Neural cell (in vitro differentiated cells): ENCODE measurements at regions not wholly inside any gene's neighbourhood (a gene's known extent, or its start where the extent isn't known, plus 50 kb on each side); places are given as distances from the start of the nearest gene placed in this dataset.

ENCODE experiments used
- H2AFZ ChIP-seq: fragments of 200-600, 300-800 bp; sonication (generic), shearing (Covaris generic); 2 replicates; pipeline ENCODE4 v1.6.0; 2014; ENCODE audit warnings: low read depth, mild to moderate bottlenecking, antibody characterized with exemption, low read length, moderate library complexity
- H3F3A ChIP-seq: fragments of 200-600 bp; shearing (Covaris generic); 2 replicates; pipeline ENCODE4 v1.6.1; 2016; ENCODE audit warnings: mild to moderate bottlenecking, moderate library complexity, mixed read lengths, antibody characterized with exemption, low read length; ENCODE audit not compliant: insufficient read depth, poor library complexity, severe bottlenecking
- H3K27ac ChIP-seq: fragments of 200-600, 300-800 bp; sonication (generic), shearing (Covaris generic); 2 replicates; pipeline ENCODE4 v1.5.1; 2014; ENCODE audit warnings: mild to moderate bottlenecking, low read length, moderate library complexity
- H3K27me3 ChIP-seq: fragments of 300-800, 200-600 bp; sonication (generic), shearing (Covaris generic); 2 replicates; pipeline ENCODE4 v1.6.0; 2014; ENCODE audit warnings: mild to moderate bottlenecking, low read depth, low read length, moderate library complexity; ENCODE audit not compliant: insufficient read depth
- H3K36me3 ChIP-seq: fragments of 300-800, 200-600 bp; sonication (generic), shearing (Covaris generic); 2 replicates; pipeline ENCODE4 v1.5.1; 2014; ENCODE audit warnings: mild to moderate bottlenecking, antibody characterized with exemption, low read length, moderate library complexity; ENCODE audit not compliant: insufficient read depth
- H3K4me2 ChIP-seq: fragments of 300-800, 200-600 bp; sonication (generic), shearing (Covaris generic); 2 replicates; pipeline ENCODE4 v1.6.0; 2014; ENCODE audit warnings: mild to moderate bottlenecking, low read length
- H3K4me3 ChIP-seq: fragments of 300-800, 200-600 bp; sonication (generic), shearing (Covaris generic); 2 replicates; pipeline ENCODE4 v1.5.1; 2014; ENCODE audit warnings: mild to moderate bottlenecking, low read length, moderate library complexity
- H3K79me2 ChIP-seq: fragments of 200-600 bp; shearing (Covaris generic); replicated peaks from 2 replicates; pipeline ENCODE4 v1.6.0; 2014; ENCODE audit warnings: mild to moderate bottlenecking, low read length, moderate library complexity; ENCODE audit not compliant: insufficient read depth
- H3K9ac ChIP-seq: fragments of 300-800, 200-600 bp; sonication (generic), shearing (Covaris generic); 2 replicates; pipeline ENCODE4 v1.6.1; 2016; ENCODE audit warnings: mild to moderate bottlenecking, low read length, mixed read lengths
- H3K9me2 ChIP-seq: fragments of 200-600 bp; shearing (Covaris generic); 2 replicates; pipeline ENCODE4 v1.6.1; 2016; ENCODE audit warnings: mild to moderate bottlenecking, low read length, mixed read lengths; ENCODE audit not compliant: insufficient read depth
- H3K9me3 ChIP-seq: fragments of 200-600, 300-800 bp; sonication (generic), shearing (Covaris generic); 2 replicates; pipeline ENCODE4 v1.6.1; 2016; ENCODE audit warnings: mild to moderate bottlenecking, mixed run types, low read length, moderate library complexity, mixed read lengths
- H4K20me1 ChIP-seq: fragments of 200-600 bp; shearing (Covaris generic); 2 replicates; pipeline ENCODE4 v1.6.1; 2016; ENCODE audit warnings: mild to moderate bottlenecking, mixed run types; ENCODE audit not compliant: insufficient read depth
- EP300 ChIP-seq: fragments of 450-650 bp; conservative IDR thresholded peaks from 2 replicates; pipeline ENCODE4 v1.6.1; 2014; ENCODE audit warnings: antibody characterized with exemption, mild to moderate bottlenecking, moderate library complexity; ENCODE audit not compliant: poor library complexity, severe bottlenecking
- EZH2 ChIP-seq: fragments of 200-600, 300-800 bp; shearing (Covaris generic), sonication (generic); IDR thresholded peaks from 2 replicates; pipeline ENCODE4 v1.6.1; 2014; ENCODE audit warnings: antibody characterized with exemption, low read length, borderline replicate concordance, mild to moderate bottlenecking; ENCODE audit not compliant: insufficient read depth, poor library complexity, severe bottlenecking
- MXI1 ChIP-seq: fragments of 450-650 bp; conservative IDR thresholded peaks from 2 replicates; pipeline ENCODE4 v1.6.1; 2014; ENCODE audit warnings: antibody characterized with exemption, mild to moderate bottlenecking; ENCODE audit not compliant: poor library complexity, severe bottlenecking
- POLR2AphosphoS5 ChIP-seq: IDR thresholded peaks from 2 replicates; pipeline ENCODE4 v1.6.1; 2012
- RAD21 ChIP-seq: fragments of 450-650 bp; conservative IDR thresholded peaks from 2 replicates; pipeline ENCODE4 v1.6.1; 2014; ENCODE audit warnings: antibody characterized with exemption, mild to moderate bottlenecking, moderate library complexity
- SMC3 ChIP-seq: fragments of 450-650 bp; conservative IDR thresholded peaks from 2 replicates; pipeline ENCODE4 v1.6.1; 2014; ENCODE audit warnings: antibody characterized with exemption, mild to moderate bottlenecking, moderate library complexity; ENCODE audit not compliant: poor library complexity
- TAF1 ChIP-seq: IDR thresholded peaks from 2 replicates; pipeline ENCODE4 v1.6.1; 2012; ENCODE audit warnings: low read depth
- TF ChIP-seq, protein P1 (sequence below): IDR thresholded peaks from 2 replicates; pipeline ENCODE4 v1.6.1; 2012; ENCODE audit warnings: borderline replicate concordance
- TF ChIP-seq, protein P2 (sequence below): fragments of 450-650 bp; IDR thresholded peaks from 2 replicates; pipeline ENCODE4 v1.5.1; 2014; ENCODE audit warnings: antibody characterized with exemption, mild to moderate bottlenecking, moderate library complexity; ENCODE audit not compliant: poor library complexity, severe bottlenecking

DNA sequence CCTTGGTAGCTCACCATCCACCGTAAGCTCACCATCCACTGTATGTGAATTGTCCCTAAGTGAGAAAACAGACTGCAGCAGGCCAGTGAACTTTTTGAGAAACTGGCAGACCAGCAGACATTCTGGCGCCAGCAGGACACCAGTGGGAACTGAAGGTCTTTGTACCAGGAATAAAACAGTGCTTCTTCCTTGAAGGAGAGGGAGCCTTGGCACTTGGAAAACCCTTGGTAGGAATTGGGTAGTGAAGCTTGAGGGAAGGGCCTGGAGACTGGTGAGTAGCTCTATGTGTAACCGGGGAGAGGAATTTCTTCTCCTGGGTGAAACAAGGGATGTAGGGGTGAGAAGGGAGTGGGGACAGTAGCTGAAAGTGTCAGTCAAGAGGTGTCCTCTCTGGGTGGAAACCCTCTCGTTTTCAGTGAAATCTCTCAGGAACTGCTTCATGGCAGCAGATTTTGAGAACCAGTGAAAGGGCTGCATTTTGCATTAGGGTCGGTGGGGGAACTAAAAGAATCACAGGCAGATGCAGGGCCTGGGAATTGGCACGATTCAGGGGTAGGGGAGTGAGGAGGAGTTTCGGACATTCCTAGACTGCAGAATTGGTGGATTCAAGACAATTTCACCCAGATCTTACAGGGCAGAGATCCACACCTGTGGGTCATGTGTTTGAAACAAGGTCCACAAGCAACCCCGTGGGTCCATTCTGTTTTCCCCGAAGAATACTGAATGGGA, 131.5 kb upstream of the DLX2 start:
- Histone ChIP-seq H2AFZ (peak overlapping the region; percentile 62), H3K9me2 (no peaks in the 10 kb centered on the region), H4K20me1 (no peaks in the 10 kb centered on the region), H3F3A (no peaks in the 10 kb centered on the region), H3K27ac (no peak overlapping the region), H3K36me3 (no peaks in the 10 kb centered on the region), H3K4me3 (peak overlapping the region; percentile 66), H3K9me3 (no peaks in the 10 kb centered on the region), H3K9ac (peak overlapping the region; percentile 59), H3K79me2 (no peaks in the 10 kb centered on the region), H3K4me2 (no peak overlapping the region), H3K27me3 (peaks cover 14% of the 10 kb centered on the region)
- TF ChIP-seq SMC3 (no peak), EP300 (no peak), TAF1 (no peak), RAD21 (no peak), EZH2 (no peak), MXI1 (no peak), POLR2AphosphoS5 (no peak)
- TF ChIP-seq, protein P1, sequence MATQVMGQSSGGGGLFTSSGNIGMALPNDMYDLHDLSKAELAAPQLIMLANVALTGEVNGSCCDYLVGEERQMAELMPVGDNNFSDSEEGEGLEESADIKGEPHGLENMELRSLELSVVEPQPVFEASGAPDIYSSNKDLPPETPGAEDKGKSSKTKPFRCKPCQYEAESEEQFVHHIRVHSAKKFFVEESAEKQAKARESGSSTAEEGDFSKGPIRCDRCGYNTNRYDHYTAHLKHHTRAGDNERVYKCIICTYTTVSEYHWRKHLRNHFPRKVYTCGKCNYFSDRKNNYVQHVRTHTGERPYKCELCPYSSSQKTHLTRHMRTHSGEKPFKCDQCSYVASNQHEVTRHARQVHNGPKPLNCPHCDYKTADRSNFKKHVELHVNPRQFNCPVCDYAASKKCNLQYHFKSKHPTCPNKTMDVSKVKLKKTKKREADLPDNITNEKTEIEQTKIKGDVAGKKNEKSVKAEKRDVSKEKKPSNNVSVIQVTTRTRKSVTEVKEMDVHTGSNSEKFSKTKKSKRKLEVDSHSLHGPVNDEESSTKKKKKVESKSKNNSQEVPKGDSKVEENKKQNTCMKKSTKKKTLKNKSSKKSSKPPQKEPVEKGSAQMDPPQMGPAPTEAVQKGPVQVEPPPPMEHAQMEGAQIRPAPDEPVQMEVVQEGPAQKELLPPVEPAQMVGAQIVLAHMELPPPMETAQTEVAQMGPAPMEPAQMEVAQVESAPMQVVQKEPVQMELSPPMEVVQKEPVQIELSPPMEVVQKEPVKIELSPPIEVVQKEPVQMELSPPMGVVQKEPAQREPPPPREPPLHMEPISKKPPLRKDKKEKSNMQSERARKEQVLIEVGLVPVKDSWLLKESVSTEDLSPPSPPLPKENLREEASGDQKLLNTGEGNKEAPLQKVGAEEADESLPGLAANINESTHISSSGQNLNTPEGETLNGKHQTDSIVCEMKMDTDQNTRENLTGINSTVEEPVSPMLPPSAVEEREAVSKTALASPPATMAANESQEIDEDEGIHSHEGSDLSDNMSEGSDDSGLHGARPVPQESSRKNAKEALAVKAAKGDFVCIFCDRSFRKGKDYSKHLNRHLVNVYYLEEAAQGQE = no peak
- TF ChIP-seq, protein P2, sequence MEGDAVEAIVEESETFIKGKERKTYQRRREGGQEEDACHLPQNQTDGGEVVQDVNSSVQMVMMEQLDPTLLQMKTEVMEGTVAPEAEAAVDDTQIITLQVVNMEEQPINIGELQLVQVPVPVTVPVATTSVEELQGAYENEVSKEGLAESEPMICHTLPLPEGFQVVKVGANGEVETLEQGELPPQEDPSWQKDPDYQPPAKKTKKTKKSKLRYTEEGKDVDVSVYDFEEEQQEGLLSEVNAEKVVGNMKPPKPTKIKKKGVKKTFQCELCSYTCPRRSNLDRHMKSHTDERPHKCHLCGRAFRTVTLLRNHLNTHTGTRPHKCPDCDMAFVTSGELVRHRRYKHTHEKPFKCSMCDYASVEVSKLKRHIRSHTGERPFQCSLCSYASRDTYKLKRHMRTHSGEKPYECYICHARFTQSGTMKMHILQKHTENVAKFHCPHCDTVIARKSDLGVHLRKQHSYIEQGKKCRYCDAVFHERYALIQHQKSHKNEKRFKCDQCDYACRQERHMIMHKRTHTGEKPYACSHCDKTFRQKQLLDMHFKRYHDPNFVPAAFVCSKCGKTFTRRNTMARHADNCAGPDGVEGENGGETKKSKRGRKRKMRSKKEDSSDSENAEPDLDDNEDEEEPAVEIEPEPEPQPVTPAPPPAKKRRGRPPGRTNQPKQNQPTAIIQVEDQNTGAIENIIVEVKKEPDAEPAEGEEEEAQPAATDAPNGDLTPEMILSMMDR = no peak

DNA sequence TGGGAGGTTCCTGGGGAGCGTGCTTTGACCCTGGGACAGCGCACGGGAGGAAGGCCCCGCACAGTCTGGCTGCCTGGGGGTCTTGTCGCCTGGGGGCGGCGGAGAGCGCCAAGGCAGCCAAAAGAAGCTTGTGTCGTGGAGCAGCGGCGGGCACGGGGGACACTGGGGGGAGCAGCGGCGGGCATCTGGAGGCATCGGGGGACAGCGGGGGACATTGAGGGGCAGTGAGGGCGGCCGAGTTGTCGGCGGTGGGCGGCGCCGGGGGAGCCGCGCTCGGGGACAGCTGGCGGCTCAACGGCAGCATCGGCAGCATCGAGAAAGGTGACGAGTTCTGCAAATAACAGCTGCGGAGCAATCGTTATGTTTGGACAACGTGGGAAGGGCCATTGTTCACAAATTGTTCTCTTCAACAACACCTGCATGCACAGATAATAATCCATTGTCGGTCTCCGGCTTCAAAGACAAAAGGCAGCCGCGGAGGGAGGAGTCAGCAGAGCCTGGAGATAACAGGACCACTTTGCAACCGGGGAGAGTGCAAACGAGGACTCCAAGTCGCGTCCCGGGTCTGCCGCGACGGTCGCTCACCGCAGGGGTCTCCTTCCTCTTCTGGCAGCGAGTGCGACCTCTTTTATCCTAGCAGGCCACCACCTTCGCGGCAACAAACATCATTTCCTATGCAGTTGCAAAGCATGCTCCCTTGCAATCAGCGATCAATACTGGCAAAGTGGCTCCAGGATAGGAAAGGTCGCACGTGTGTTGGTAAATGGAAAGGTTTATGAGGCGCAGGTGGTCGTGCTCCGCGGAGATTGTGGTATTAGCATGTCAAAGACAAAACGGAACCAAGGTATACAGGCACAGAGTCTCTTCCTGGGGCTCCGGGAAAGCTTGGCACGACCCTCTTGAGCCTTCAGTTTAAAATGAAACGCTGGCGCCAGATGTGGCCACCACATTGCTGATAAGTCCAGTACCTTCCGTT, 132.3 kb upstream of the DLX2 start:
- Histone ChIP-seq H3K9me2 (no peaks in the 10 kb centered on the region), H3K4me3 (peak overlapping the region; percentile 66), H3K9me3 (no peaks in the 10 kb centered on the region), H3K4me2 (peak overlapping the region; percentile 66), H3K36me3 (no peaks in the 10 kb centered on the region), H3K9ac (peak overlapping the region; percentile 59), H3K27me3 (peaks cover 14% of the 10 kb centered on the region), H3F3A (no peaks in the 10 kb centered on the region), H3K27ac (peak overlapping the region; percentile 4), H3K79me2 (no peaks in the 10 kb centered on the region), H4K20me1 (no peaks in the 10 kb centered on the region), H2AFZ (peak overlapping the region; percentile 62)
- TF ChIP-seq POLR2AphosphoS5 (peak; percentile 53), EZH2 (no peak), EP300 (no peak), RAD21 (no peak), SMC3 (peak; percentile 6), TAF1 (peak; percentile 39), MXI1 (peak; percentile 81)
- TF ChIP-seq, protein P2 = peak; percentile 50
- TF ChIP-seq, protein P1 = no peak
